ENCODE measurements at regions not wholly inside any gene's neighbourhood (a gene's known extent, or its start where the extent isn't known, plus 50 kb on each side); places are given as distances from the start of the nearest gene placed in this dataset.
"Not testable (repeated sequence)": the region's sequence is repeated elsewhere in the genome, so short reads cannot be mapped to it uniquely, and the experiment has no call there.

DNA sequence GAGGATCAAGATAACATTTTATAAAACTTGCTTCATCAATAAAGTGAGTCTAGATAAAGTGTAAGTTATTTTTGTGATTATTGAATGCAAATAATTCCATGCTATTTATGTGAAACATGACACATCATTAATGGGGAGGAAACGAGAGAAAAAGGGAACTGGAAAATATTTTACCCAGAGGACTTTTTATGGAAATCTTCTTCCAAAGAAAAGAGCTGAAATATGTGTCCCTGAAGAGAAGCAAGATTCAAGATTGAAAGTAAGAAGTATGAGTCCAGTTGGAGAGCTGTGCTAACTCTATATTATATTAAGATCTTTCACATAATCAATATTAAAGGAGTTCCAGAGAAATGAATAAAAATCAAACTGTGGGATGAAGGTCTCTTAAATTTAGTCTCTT is 1361.8 kb downstream of the GATA3 start:
- H3K9me3 ChIP-seq: no peaks in the 10 kb centered on the region
- H4K20me1 ChIP-seq: no peaks in the 10 kb centered on the region
- no peak overlapping the region for H3K4me3 ChIP-seq
- H3K27me3 ChIP-seq: no peaks in the 10 kb centered on the region
- H3K27ac ChIP-seq: no peak overlapping the region
- no peak overlapping the region for H3K9ac ChIP-seq
- H3K4me2 ChIP-seq: no peak overlapping the region
- H3K36me3 ChIP-seq: no peaks in the 10 kb centered on the region
- TF ChIP-seq Cebpa-rat (IDR thresholded peaks at IDR 0.05): no peak
- no peaks in the 10 kb centered on the region for H3K4me1 ChIP-seq

DNA sequence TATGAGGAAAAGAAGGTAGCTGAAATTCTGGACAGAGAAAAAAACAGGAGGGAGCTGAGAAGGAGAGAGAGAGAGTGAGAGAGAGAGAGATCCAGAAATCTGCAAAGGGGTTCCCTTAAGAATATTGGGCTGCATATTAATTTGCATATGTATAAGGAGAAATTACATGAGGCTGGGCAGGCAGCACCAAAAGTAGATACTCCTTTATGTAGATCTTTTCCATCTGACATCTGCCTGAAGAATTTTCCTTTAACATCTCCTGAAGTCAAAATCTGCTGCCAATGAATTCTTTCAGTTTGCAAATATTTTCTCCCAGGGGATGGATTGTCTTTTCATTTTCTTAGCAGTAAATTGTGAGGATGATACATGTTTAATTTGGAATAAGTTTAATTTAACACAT is 1365.3 kb downstream of the GATA3 start:
- Histone ChIP-seq H3K36me3 (no peaks in the 10 kb centered on the region), H3K27me3 (no peaks in the 10 kb centered on the region), H3K4me2 (no peak overlapping the region), H4K20me1 (no peaks in the 10 kb centered on the region), H3K4me3 (no peak overlapping the region), H3K4me1 (no peaks in the 10 kb centered on the region), H3K27ac (no peak overlapping the region), H3K9ac (no peak overlapping the region), H3K9me3 (no peaks in the 10 kb centered on the region)
- no peak for TF ChIP-seq Cebpa-rat (IDR thresholded peaks at IDR 0.05)

DNA sequence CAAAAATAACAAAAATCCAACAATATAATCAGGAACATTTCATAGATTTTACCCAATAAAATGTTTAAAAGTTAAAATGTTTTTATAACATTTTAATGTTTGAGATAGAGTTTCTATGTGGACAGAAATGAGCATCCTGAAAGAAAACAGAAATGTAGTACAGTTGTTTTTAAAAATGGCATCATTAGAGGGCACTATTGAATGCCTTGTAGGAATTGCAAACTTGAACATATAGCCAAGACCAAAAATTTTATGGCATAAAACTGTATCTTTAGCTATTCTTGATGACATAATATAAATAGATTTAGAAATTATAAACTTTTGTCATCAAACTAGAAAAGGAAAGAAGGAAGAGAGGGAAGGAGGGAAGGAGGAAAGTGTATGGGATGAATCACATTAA is 1372.7 kb downstream of the GATA3 start:
- H3K4me1 ChIP-seq: no peaks in the 10 kb centered on the region
- H3K4me3 ChIP-seq: no peak overlapping the region
- no peak overlapping the region for H3K27ac ChIP-seq
- H3K9ac ChIP-seq: no peak overlapping the region
- no peak for TF ChIP-seq Cebpa-rat (IDR thresholded peaks at IDR 0.05)
- no peaks in the 10 kb centered on the region for H3K36me3 ChIP-seq
- no peaks in the 10 kb centered on the region for H4K20me1 ChIP-seq
- no peak overlapping the region for H3K4me2 ChIP-seq
- H3K9me3 ChIP-seq: peaks cover 14% of the 10 kb centered on the region
- no peaks in the 10 kb centered on the region for H3K27me3 ChIP-seq

DNA sequence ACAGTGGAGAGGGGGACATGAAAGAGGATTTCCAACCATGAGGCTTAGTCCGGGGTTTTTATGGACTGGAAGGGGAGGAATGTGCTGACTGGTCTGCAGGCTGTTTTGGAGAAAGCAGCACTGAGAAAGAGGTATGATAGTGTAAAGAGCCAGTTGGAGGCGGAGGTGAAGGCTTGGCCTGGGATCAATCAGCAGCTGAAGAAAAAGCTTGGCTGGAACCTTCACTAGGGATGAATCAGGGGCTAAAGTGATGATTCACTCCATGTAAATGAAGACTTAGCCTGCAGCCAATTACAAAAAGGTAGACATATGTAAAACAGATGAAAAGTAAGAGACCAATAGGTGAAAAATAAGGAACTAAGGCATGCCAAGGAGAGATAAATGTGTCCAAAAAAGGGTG is 1382.6 kb downstream of the GATA3 start:
- Histone ChIP-seq H3K27ac (no peak overlapping the region), H3K4me2 (no peak overlapping the region), H3K4me3 (no peak overlapping the region), H3K4me1 (no peaks in the 10 kb centered on the region), H3K27me3 (no peaks in the 10 kb centered on the region), H4K20me1 (no peaks in the 10 kb centered on the region), H3K9ac (no peak overlapping the region), H3K36me3 (no peaks in the 10 kb centered on the region), H3K9me3 (peaks cover 8% of the 10 kb centered on the region)
- TF ChIP-seq Cebpa-rat (IDR thresholded peaks at IDR 0.05): no peak

DNA sequence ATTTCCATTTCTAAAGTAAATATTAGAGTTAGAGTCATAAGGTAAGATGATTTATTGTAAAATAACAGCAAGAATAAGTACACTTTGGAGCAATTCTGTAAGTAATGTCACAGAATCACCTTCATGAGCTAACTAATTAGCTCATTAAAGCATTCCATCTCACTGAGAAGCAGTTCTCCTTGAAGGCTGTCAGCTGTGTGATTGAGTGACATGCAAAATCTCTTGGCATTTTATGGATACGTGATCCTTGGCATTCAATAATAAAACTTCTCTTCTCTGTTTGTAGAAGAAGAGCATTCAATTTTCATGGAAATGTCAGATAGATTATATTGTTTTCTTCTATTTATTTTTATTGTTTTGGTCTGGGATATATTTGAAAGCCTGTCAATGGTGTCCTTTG is 1389.3 kb downstream of the GATA3 start:
- no peak overlapping the region for H3K9ac ChIP-seq
- no peak for TF ChIP-seq Cebpa-rat (IDR thresholded peaks at IDR 0.05)
- H3K27ac ChIP-seq: no peak overlapping the region
- H3K4me1 ChIP-seq: no peaks in the 10 kb centered on the region
- no peaks in the 10 kb centered on the region for H4K20me1 ChIP-seq
- H3K4me3 ChIP-seq: no peak overlapping the region
- no peaks in the 10 kb centered on the region for H3K9me3 ChIP-seq
- no peaks in the 10 kb centered on the region for H3K36me3 ChIP-seq
- H3K4me2 ChIP-seq: no peak overlapping the region
- no peaks in the 10 kb centered on the region for H3K27me3 ChIP-seq

GRCh38 chr10:9449530-9449929 is 1395.0 kb downstream of the GATA3 start:
- H3K27me3 ChIP-seq: no peaks in the 10 kb centered on the region
- no peak for TF ChIP-seq Cebpa-rat (IDR thresholded peaks at IDR 0.05)
- H3K4me2 ChIP-seq: no peak overlapping the region
- H3K36me3 ChIP-seq: no peaks in the 10 kb centered on the region
- no peak overlapping the region for H3K27ac ChIP-seq
- no peak overlapping the region for H3K9ac ChIP-seq
- no peaks in the 10 kb centered on the region for H3K4me1 ChIP-seq
- peaks cover 14% of the 10 kb centered on the region for H3K9me3 ChIP-seq
- no peak overlapping the region for H3K4me3 ChIP-seq
- no peaks in the 10 kb centered on the region for H4K20me1 ChIP-seq

DNA sequence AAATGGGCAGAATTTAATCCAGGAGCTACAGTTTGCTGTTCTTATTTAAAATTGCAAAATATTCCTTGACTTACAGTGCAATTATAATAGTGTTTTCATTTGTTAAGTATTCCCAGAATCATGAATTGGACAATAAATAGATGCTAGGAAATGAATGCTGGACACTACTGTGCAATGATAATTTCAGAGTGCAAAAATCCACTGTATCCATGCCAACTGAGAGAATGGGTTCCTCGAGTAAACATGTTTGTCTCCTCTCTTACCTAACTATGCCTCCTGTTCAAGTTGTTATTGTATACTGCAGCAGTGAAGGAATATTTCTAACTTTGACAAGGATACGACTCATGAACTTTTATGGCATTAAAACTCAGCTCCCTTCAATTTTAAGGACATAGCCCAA is 1396.3 kb downstream of the GATA3 start:
- H3K4me2 ChIP-seq: no peak overlapping the region
- H3K4me3 ChIP-seq: no peak overlapping the region
- H3K9me3 ChIP-seq: peaks cover 18% of the 10 kb centered on the region
- H3K4me1 ChIP-seq: no peaks in the 10 kb centered on the region
- H3K27ac ChIP-seq: no peak overlapping the region
- no peaks in the 10 kb centered on the region for H4K20me1 ChIP-seq
- no peak for TF ChIP-seq Cebpa-rat (IDR thresholded peaks at IDR 0.05)
- H3K36me3 ChIP-seq: no peaks in the 10 kb centered on the region
- no peak overlapping the region for H3K9ac ChIP-seq
- no peaks in the 10 kb centered on the region for H3K27me3 ChIP-seq

DNA sequence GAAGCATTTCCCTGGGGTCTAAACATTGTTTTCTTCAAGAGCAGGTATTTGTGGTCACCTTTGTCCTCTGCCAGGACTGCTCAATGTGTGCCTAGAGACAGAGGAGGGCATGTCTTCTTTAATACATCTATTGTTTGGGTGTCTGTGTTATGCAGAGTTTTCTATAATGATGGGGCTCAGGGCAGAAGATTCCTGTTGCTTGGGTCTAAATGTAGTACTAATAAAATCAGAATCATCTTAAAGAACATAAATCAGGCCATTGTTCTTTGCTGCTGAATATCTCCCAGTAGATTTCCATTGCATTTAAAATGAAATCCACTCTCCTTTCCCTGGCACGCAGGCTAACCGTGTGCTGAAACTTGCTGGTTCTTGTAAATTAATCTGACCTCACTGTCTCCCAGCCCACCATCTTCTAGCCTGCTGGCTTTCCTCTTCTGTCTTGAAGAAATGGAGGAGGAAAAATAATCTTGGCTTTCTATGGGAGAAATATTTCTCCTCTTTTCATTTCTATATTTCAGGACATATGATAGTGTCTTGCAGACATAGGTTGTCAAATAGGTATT is 1396.8 kb downstream of the GATA3 start:
- H3K9me3 ChIP-seq: peaks cover 18% of the 10 kb centered on the region
- H3K9ac ChIP-seq: no peak overlapping the region
- no peaks in the 10 kb centered on the region for H3K4me1 ChIP-seq
- no peak overlapping the region for H3K27ac ChIP-seq
- no peak overlapping the region for H3K4me3 ChIP-seq
- no peak overlapping the region for H3K4me2 ChIP-seq
- no peaks in the 10 kb centered on the region for H3K36me3 ChIP-seq
- no peaks in the 10 kb centered on the region for H3K27me3 ChIP-seq
- TF ChIP-seq Cebpa-rat (IDR thresholded peaks at IDR 0.05): no peak
- H4K20me1 ChIP-seq: no peaks in the 10 kb centered on the region

GRCh38 chr10:9452056-9452455 is 1397.6 kb downstream of the GATA3 start:
- peaks cover 18% of the 10 kb centered on the region for H3K9me3 ChIP-seq
- H3K9ac ChIP-seq: no peak overlapping the region
- H3K4me3 ChIP-seq: no peak overlapping the region
- H3K27ac ChIP-seq: no peak overlapping the region
- TF ChIP-seq Cebpa-rat (IDR thresholded peaks at IDR 0.05): no peak
- no peaks in the 10 kb centered on the region for H4K20me1 ChIP-seq
- H3K27me3 ChIP-seq: no peaks in the 10 kb centered on the region
- no peaks in the 10 kb centered on the region for H3K36me3 ChIP-seq
- H3K4me1 ChIP-seq: no peaks in the 10 kb centered on the region
- H3K4me2 ChIP-seq: no peak overlapping the region

DNA sequence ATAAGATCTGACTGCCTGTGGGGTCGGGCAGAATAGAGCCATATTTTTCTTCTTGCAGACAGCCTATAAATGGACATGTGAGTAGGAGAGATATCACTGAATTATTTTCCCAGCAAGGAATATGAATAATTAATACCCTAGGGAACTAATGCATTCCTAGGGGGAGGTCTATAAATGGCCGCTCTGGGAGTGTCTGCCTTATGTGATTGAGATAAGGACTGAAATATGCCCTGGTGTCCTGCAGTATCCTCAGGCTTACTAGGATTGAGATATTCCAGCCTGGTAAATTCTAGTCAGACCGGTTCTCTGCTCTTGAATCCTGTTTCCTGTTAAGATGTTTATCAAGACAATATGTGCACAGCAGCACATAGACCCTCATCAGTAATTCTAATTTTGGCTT is 1399.4 kb downstream of the GATA3 start:
- not testable (repeated sequence) for H3K36me3 ChIP-seq, H3K4me2 ChIP-seq, H3K27me3 ChIP-seq, H3K4me1 ChIP-seq, H3K27ac ChIP-seq, H3K4me3 ChIP-seq, H4K20me1 ChIP-seq, H3K9ac ChIP-seq
- peaks cover 18% of the 10 kb centered on the region for H3K9me3 ChIP-seq

- no peak overlapping the region for H3K4me3 ChIP-seq
- TF ChIP-seq Cebpa-rat (IDR thresholded peaks at IDR 0.05): no peak
- no peak overlapping the region for H3K4me2 ChIP-seq
- H3K9me3 ChIP-seq: no peaks in the 10 kb centered on the region
- H3K9ac ChIP-seq: no peak overlapping the region
- H3K4me1 ChIP-seq: no peaks in the 10 kb centered on the region
- H3K36me3 ChIP-seq: no peaks in the 10 kb centered on the region
- no peak overlapping the region for H3K27ac ChIP-seq
- H3K27me3 ChIP-seq: no peaks in the 10 kb centered on the region
- no peaks in the 10 kb centered on the region for H4K20me1 ChIP-seq
These were observed 1415.2 kb downstream of the GATA3 start for GRCh38 chr10:9469663-9470205.

Measured in BLaER1 (cell line).